GM23338 (cell line): ENCODE measurements at regions not wholly inside any gene's neighbourhood (a gene's known extent, or its start where the extent isn't known, plus 50 kb on each side); places are given as distances from the start of the nearest gene placed in this dataset.

Experiments
- ATAC-seq: fragments of 200-7000 bp; cut with Tn5 transposase; 3 replicates; pipeline ENCODE4 v1.9.1; 2020
- DNase-seq: peaks from one replicate; pipeline ENCODE4 v3.0.0-alpha.2; 2015; ENCODE audit warnings: low spot score
- H2AFZ ChIP-seq: fragments of 200-600 bp; sonication (generic); 2 replicates; pipeline ENCODE4 v1.8.0; 2016; ENCODE audit warnings: antibody characterized with exemption, mild to moderate bottlenecking, moderate library complexity
- H3F3A ChIP-seq: fragments of 200-600 bp; sonication (generic); replicated peaks from 2 replicates; pipeline ENCODE4 v1.8.0; 2017; ENCODE audit warnings: antibody characterized with exemption, mixed run types, low read depth
- H3K27ac ChIP-seq: fragments of 200-600 bp; sonication (generic); 2 replicates; pipeline ENCODE4 v1.6.1; 2016; ENCODE audit warnings: low read depth
- H3K27me3 ChIP-seq: fragments of 200-600 bp; sonication (generic); 2 replicates; pipeline ENCODE4 v1.8.0; 2016; ENCODE audit warnings: mild to moderate bottlenecking, mixed run types, moderate library complexity; ENCODE audit not compliant: insufficient read depth
- H3K36me3 ChIP-seq: fragments of 200-600 bp; sonication (generic); 2 replicates; pipeline ENCODE4 v1.8.0; 2016; ENCODE audit warnings: mild to moderate bottlenecking; ENCODE audit not compliant: insufficient read depth
- H3K4me1 ChIP-seq: fragments of 200-600 bp; sonication (generic); 2 replicates; pipeline ENCODE4 v1.8.0; 2016; ENCODE audit warnings: mild to moderate bottlenecking, moderate library complexity; ENCODE audit not compliant: insufficient read depth
- H3K4me2 ChIP-seq: fragments of 200-600 bp; sonication (generic); 2 replicates; pipeline ENCODE4 v1.7.1; 2017; ENCODE audit warnings: mixed run types
- H3K4me3 ChIP-seq: fragments of 200-600 bp; sonication (generic); 2 replicates; pipeline ENCODE4 v1.6.1; 2016; ENCODE audit warnings: mixed run types
- H3K79me2 ChIP-seq: fragments of 200-600 bp; sonication (generic); replicated peaks from 2 replicates; pipeline ENCODE4 v1.8.0; 2017; ENCODE audit warnings: mild to moderate bottlenecking; ENCODE audit not compliant: insufficient read depth
- H3K9me2 ChIP-seq: fragments of 200-600 bp; sonication (generic); 2 replicates; pipeline ENCODE4 v1.8.0; 2017; ENCODE audit not compliant: insufficient read depth
- H4K20me1 ChIP-seq: fragments of 200-600 bp; sonication (generic); replicated peaks from 2 replicates; pipeline ENCODE4 v1.8.0; 2017; ENCODE audit warnings: mild to moderate bottlenecking; ENCODE audit not compliant: insufficient read depth
- H3K27ac Mint-ChIP-seq: 2 replicates; pipeline ENCODE4 v1.8.0; 2020; ENCODE audit warnings: inconsistent platforms, mild to moderate bottlenecking, moderate library complexity, mixed read lengths
- H3K27me3 Mint-ChIP-seq: 3 replicates; pipeline ENCODE4 v1.8.0; 2022; ENCODE audit warnings: low read depth, mild to moderate bottlenecking, moderate library complexity, mixed read lengths, inconsistent platforms; ENCODE audit not compliant: insufficient read depth, poor library complexity
- H3K36me3 Mint-ChIP-seq: 3 replicates; pipeline ENCODE4 v1.8.0; 2021; ENCODE audit warnings: low read depth, mild to moderate bottlenecking, inconsistent platforms, moderate library complexity, mixed read lengths
- H3K4me1 Mint-ChIP-seq: 3 replicates; pipeline ENCODE4 v1.8.0; 2020; ENCODE audit warnings: mild to moderate bottlenecking, inconsistent platforms, mixed read lengths
- H3K4me3 Mint-ChIP-seq: 3 replicates; pipeline ENCODE4 v1.8.0; 2021; ENCODE audit warnings: moderate library complexity, mild to moderate bottlenecking, inconsistent platforms, mixed read lengths
- H3K9me3 Mint-ChIP-seq: 3 replicates; pipeline ENCODE4 v1.8.0; 2020; ENCODE audit warnings: moderate library complexity, mild to moderate bottlenecking, inconsistent platforms, mixed read lengths
- CREB1 ChIP-seq: fragments of 250-450 bp; sonication (Bioruptor Pico); IDR thresholded peaks from 2 replicates; pipeline ENCODE4 v1.5.0; 2020; ENCODE audit warnings: low read depth, mild to moderate bottlenecking, moderate library complexity
- EZH2 ChIP-seq: fragments of 200-600 bp; sonication (generic); IDR thresholded peaks from one replicate; pipeline ENCODE4 v1.8.0; 2017; ENCODE audit warnings: antibody characterized with exemption, mild to moderate bottlenecking, low read depth; ENCODE audit not compliant: unreplicated experiment
- NANOG ChIP-seq: IDR thresholded peaks from 2 replicates; pipeline ENCODE4 v1.6.1; 2016; ENCODE audit warnings: antibody characterized with exemption, borderline replicate concordance
- POLR2AphosphoS5 ChIP-seq: IDR thresholded peaks from 2 replicates; pipeline ENCODE4 v1.6.1; 2016; ENCODE audit warnings: antibody characterized with exemption, low read depth
- ZNF331 ChIP-seq: fragments of 250-450 bp; sonication (Bioruptor Pico); IDR thresholded peaks from 2 replicates; pipeline ENCODE4 v1.5.0; 2020; ENCODE audit warnings: low read depth, mild to moderate bottlenecking, moderate library complexity
- ZNF462 ChIP-seq: fragments of 250-450 bp; sonication (Bioruptor Pico); IDR thresholded peaks from 2 replicates; pipeline ENCODE4 v1.5.0; 2020; ENCODE audit warnings: mild to moderate bottlenecking, moderate library complexity
- TF ChIP-seq, protein P1 (sequence below): IDR thresholded peaks from one replicate; pipeline ENCODE4 v1.6.1; 2018; ENCODE audit warnings: antibody characterized with exemption; ENCODE audit not compliant: unreplicated experiment
- TF ChIP-seq, protein P2 (sequence below): IDR thresholded peaks from 2 replicates; pipeline ENCODE4 v1.6.1; 2016; ENCODE audit warnings: antibody characterized with exemption

- Histone ChIP-seq H3K27me3 (no peaks in the 10 kb centered on the region), H3K79me2 (no peaks in the 10 kb centered on the region), H2AFZ (no peak overlapping the region), H3K4me1 (0 out of 2 replicates have a peak, but pooled peaks cover 5% of the 10 kb centered on the region), H3K9me2 (no peaks in the 10 kb centered on the region; the same call in 1 of the 2 replicates), H3K36me3 (no peaks in the 10 kb centered on the region), H3F3A (no peaks in the 10 kb centered on the region), H3K4me2 (no peak overlapping the region), H3K27ac (no peak overlapping the region), H3K4me3 (no peak overlapping the region), H4K20me1 (no peaks in the 10 kb centered on the region)
- no peak for TF ChIP-seq NANOG
- TF ChIP-seq, protein P1, sequence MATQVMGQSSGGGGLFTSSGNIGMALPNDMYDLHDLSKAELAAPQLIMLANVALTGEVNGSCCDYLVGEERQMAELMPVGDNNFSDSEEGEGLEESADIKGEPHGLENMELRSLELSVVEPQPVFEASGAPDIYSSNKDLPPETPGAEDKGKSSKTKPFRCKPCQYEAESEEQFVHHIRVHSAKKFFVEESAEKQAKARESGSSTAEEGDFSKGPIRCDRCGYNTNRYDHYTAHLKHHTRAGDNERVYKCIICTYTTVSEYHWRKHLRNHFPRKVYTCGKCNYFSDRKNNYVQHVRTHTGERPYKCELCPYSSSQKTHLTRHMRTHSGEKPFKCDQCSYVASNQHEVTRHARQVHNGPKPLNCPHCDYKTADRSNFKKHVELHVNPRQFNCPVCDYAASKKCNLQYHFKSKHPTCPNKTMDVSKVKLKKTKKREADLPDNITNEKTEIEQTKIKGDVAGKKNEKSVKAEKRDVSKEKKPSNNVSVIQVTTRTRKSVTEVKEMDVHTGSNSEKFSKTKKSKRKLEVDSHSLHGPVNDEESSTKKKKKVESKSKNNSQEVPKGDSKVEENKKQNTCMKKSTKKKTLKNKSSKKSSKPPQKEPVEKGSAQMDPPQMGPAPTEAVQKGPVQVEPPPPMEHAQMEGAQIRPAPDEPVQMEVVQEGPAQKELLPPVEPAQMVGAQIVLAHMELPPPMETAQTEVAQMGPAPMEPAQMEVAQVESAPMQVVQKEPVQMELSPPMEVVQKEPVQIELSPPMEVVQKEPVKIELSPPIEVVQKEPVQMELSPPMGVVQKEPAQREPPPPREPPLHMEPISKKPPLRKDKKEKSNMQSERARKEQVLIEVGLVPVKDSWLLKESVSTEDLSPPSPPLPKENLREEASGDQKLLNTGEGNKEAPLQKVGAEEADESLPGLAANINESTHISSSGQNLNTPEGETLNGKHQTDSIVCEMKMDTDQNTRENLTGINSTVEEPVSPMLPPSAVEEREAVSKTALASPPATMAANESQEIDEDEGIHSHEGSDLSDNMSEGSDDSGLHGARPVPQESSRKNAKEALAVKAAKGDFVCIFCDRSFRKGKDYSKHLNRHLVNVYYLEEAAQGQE: no peak
- TF ChIP-seq POLR2AphosphoS5: no peak
- TF ChIP-seq EZH2: no peak
- Mint-ChIP-seq H3K27ac (no peak overlapping the region), H3K36me3 (no peaks in the 10 kb centered on the region), H3K27me3 (no peaks in the 10 kb centered on the region), H3K4me3 (no peak overlapping the region), H3K4me1 (peaks cover 14% of the 10 kb centered on the region), H3K9me3 (no peaks in the 10 kb centered on the region; the same call in 2 of the 3 replicates)
- no peak for DNase-seq
- ATAC-seq: no peak
These were observed 172.4 kb downstream of the PMP22 start for GRCh38 chr17:15092762-15093161.

GRCh38 chr17:15092261-15092660, 172.9 kb downstream of the PMP22 start:
- H3K4me1 Mint-ChIP-seq: peaks cover 13% of the 10 kb centered on the region
- TF ChIP-seq, protein P2, sequence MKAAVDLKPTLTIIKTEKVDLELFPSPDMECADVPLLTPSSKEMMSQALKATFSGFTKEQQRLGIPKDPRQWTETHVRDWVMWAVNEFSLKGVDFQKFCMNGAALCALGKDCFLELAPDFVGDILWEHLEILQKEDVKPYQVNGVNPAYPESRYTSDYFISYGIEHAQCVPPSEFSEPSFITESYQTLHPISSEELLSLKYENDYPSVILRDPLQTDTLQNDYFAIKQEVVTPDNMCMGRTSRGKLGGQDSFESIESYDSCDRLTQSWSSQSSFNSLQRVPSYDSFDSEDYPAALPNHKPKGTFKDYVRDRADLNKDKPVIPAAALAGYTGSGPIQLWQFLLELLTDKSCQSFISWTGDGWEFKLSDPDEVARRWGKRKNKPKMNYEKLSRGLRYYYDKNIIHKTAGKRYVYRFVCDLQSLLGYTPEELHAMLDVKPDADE: no peak
- TF ChIP-seq ZNF462 (CRISPR knock-in tag) (no peak), CREB1 (CRISPR knock-in tag) (no peak), NANOG (no peak), ZNF331 (CRISPR knock-in tag) (no peak), POLR2AphosphoS5 (no peak)

More at GRCh38 chr17:15092261-15092660, 172.9 kb downstream of the PMP22 start:
- no peaks in the 10 kb centered on the region; the same call in 2 of the 3 replicates for H3K9me3 Mint-ChIP-seq
- no peaks in the 10 kb centered on the region for H4K20me1 ChIP-seq
- no peak overlapping the region for H3K4me2 ChIP-seq
- no peaks in the 10 kb centered on the region for H3K27me3 ChIP-seq
- no peak overlapping the region for H3K27ac ChIP-seq
- H3F3A ChIP-seq: no peaks in the 10 kb centered on the region
- no peak overlapping the region for H3K4me3 ChIP-seq
- ATAC-seq (no peak), DNase-seq (no peak)
- no peaks in the 10 kb centered on the region for H3K79me2 ChIP-seq
- H3K36me3 Mint-ChIP-seq: no peaks in the 10 kb centered on the region
- H2AFZ ChIP-seq: no peak overlapping the region
- H3K27me3 Mint-ChIP-seq: no peaks in the 10 kb centered on the region
- H3K4me1 ChIP-seq: 0 out of 2 replicates have a peak, but pooled peaks cover 4% of the 10 kb centered on the region
- no peaks in the 10 kb centered on the region; the same call in 1 of the 2 replicates for H3K9me2 ChIP-seq
- H3K36me3 ChIP-seq: no peaks in the 10 kb centered on the region
- no peak overlapping the region for H3K27ac Mint-ChIP-seq
- H3K4me3 Mint-ChIP-seq: no peak overlapping the region
